ENCODE measurements at regions not wholly inside any gene's neighbourhood (a gene's known extent, or its start where the extent isn't known, plus 50 kb on each side); places are given as distances from the start of the nearest gene placed in this dataset.

DNA sequence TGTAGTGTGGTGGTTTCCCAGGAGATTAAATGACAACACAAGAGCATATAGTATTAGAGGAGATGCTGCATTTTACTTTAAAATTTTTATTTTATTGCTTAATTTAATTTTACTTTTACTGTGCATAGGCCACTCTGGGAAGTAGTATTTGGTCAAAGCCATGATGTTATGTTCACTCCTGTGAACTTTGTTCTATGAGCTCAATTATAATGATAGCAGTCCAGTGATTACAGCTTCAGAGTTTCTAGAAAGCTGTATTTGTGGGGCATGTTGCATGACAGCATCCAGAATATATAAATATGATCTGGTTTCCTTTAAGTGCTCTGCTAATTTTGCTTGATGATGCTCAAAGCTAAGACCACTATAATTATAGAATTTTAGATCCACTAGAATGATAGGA is 338.6 kb downstream of the NSUN3 start:
- no peak for TF ChIP-seq POLR2A (IDR thresholded peaks at IDR 0.05; ENCODE audit: extremely low read depth, insufficient read length)
- TF ChIP-seq, protein P1, sequence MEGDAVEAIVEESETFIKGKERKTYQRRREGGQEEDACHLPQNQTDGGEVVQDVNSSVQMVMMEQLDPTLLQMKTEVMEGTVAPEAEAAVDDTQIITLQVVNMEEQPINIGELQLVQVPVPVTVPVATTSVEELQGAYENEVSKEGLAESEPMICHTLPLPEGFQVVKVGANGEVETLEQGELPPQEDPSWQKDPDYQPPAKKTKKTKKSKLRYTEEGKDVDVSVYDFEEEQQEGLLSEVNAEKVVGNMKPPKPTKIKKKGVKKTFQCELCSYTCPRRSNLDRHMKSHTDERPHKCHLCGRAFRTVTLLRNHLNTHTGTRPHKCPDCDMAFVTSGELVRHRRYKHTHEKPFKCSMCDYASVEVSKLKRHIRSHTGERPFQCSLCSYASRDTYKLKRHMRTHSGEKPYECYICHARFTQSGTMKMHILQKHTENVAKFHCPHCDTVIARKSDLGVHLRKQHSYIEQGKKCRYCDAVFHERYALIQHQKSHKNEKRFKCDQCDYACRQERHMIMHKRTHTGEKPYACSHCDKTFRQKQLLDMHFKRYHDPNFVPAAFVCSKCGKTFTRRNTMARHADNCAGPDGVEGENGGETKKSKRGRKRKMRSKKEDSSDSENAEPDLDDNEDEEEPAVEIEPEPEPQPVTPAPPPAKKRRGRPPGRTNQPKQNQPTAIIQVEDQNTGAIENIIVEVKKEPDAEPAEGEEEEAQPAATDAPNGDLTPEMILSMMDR (IDR thresholded peaks at IDR 0.05; ENCODE audit: low read depth, low read length), result no peak
- no peak for TF ChIP-seq MYC (IDR thresholded peaks at IDR 0.05; ENCODE audit: low read depth, low read length)
